ENCODE measurements at regions not wholly inside any gene's neighbourhood (a gene's known extent, or its start where the extent isn't known, plus 50 kb on each side); places are given as distances from the start of the nearest gene placed in this dataset.

GRCh38 chr3:74217467-74217866 lies 397.0 kb downstream of the CNTN3 start:
- no peak for TF ChIP-seq POLR2A (IDR thresholded peaks at IDR 0.05; ENCODE audit: low read depth)
- TF ChIP-seq CTCF (IDR thresholded peaks at IDR 0.05): no peak
